ENCODE measurements at regions not wholly inside any gene's neighbourhood (a gene's known extent, or its start where the extent isn't known, plus 50 kb on each side); places are given as distances from the start of the nearest gene placed in this dataset.
A peak's percentile ranks its signal among the peaks of the same experiment; 100 is the strongest.

DNA sequence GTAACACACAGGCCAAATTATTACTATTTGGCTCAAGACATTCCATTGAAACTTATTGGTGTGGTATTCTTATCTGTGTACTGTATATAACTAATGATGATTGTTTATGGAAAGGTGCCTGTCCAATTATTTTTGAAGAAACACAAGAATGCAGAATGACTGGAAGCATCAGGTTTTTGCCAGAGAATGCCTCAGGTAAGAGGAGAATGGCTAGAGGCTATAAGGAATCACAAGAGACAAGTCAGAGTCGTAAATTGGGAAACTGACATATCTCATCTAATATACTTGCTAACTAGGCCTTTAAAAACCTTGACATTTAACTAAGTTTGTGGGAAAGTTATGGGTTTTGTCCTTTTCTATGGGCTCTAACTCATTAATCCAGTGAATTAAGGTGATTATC, 69.3 kb upstream of the TTC29 start:
- H3K9me3 ChIP-seq, result no peaks in the 10 kb centered on the region
- H3K4me3 ChIP-seq (ENCODE audit: control insufficient read depth in 1 of 2, extremely low read depth in 1 of 2, low read length in 1 of 2), result no peak overlapping the region
- Mint-ChIP-seq H3K4me1 (no peaks in the 10 kb centered on the region), H3K9me3 (no peaks in the 10 kb centered on the region), H3K4me3 (no peak overlapping the region), H3K27ac (no peak overlapping the region), H3K36me3 (no peaks in the 10 kb centered on the region), H3K27me3 (peaks cover 7 to 8% of the 10 kb centered on the region in 2 donors)
- no peaks in the 10 kb centered on the region for H3K36me3 ChIP-seq (ENCODE audit: control insufficient read depth in 2 of 2, extremely low read depth in 1 of 2, insufficient read depth in 1 of 2, low read length in 1 of 2)
- no peak overlapping the region for H3K27ac ChIP-seq (ENCODE audit: low read length)
- CTCF ChIA-PET, result interaction anchor here in 1 of 2 donors (2.1 kb wide), 1 partner anchor 82 kb away, joined by 7 read pairs; no protein-coding TSS in a partner anchor
- no CpG with 5 or more reads among the region's 1 CpG for WGBS (ENCODE audit: insufficient coverage)
- ATAC-seq (replicated peaks in 1 of 4), result no peak
- H3K4me1 ChIP-seq (ENCODE audit: control insufficient read depth in 1 of 2, extremely low read depth in 1 of 2, insufficient read depth in 2 of 2, low read length in 2 of 2), result no peaks in the 10 kb centered on the region
- POLR2A ChIA-PET, result no interaction called here
- no peak for DNase-seq
- H3K27me3 ChIP-seq (replicated peaks in 1 of 2; ENCODE audit: control insufficient read depth in 2 of 2, extremely low read depth in 1 of 2, insufficient read depth in 2 of 2, low read length in 1 of 2), result no peaks in the 10 kb centered on the region

DNA sequence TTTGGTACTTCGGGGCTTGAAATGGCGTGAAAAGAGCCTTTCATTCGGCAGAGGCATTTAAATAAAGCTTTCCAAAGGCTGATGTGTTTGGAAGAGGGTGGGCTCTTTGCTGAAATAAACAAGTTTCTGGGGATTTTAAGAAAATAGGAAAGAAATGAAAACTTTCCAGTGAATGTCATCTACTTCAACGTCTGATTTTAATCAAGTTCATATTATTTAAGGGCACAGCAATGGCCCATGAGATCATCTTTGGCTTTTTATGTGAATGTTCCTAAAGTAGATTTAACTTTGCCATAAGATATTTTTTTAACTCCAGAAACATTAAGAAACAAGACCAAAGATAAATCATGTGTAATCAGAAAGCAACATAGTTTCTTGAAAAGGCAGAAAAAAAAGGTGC, 69.8 kb upstream of the TTC29 start:
- peaks cover 7 to 8% of the 10 kb centered on the region in 2 donors for H3K27me3 Mint-ChIP-seq
- DNase-seq (no peak), ATAC-seq (replicated peaks in 1 of 4) (no peak)
- CTCF ChIA-PET, result interaction anchor here in 1 of 2 donors (1.0 to 2.1 kb wide), 2 partner anchors 82 to 87 kb away, joined by 4 to 7 read pairs; no protein-coding TSS in a partner anchor
- H3K36me3 Mint-ChIP-seq, result no peaks in the 10 kb centered on the region
- H3K9me3 Mint-ChIP-seq, result no peaks in the 10 kb centered on the region
- H3K27ac Mint-ChIP-seq, result no peak overlapping the region
- H3K4me1 Mint-ChIP-seq, result no peaks in the 10 kb centered on the region
- POLR2A ChIA-PET, result no interaction called here
- Histone ChIP-seq H3K4me1 (ENCODE audit: control insufficient read depth in 1 of 2, extremely low read depth in 1 of 2, insufficient read depth in 2 of 2, low read length in 2 of 2) (no peaks in the 10 kb centered on the region), H3K36me3 (ENCODE audit: control insufficient read depth in 2 of 2, extremely low read depth in 1 of 2, insufficient read depth in 1 of 2, low read length in 1 of 2) (no peaks in the 10 kb centered on the region), H3K4me3 (ENCODE audit: control insufficient read depth in 1 of 2, extremely low read depth in 1 of 2, low read length in 1 of 2) (no peak overlapping the region), H3K27ac (ENCODE audit: low read length) (no peak overlapping the region), H3K27me3 (replicated peaks in 1 of 2; ENCODE audit: control insufficient read depth in 2 of 2, extremely low read depth in 1 of 2, insufficient read depth in 2 of 2, low read length in 1 of 2) (no peaks in the 10 kb centered on the region), H3K9me3 (no peaks in the 10 kb centered on the region)
- no peak overlapping the region for H3K4me3 Mint-ChIP-seq
- WGBS (ENCODE audit: insufficient coverage), result 93% methylated on average over 3 of the region's 4 CpGs

GRCh38 chr4:147017081-147017480, 71.4 kb upstream of the TTC29 start:
- DNase-seq (no peak), ATAC-seq (replicated peaks in 1 of 4) (no peak)
- 86% methylated on average over 5 of the region's 5 CpGs for WGBS (ENCODE audit: insufficient coverage)
- Histone ChIP-seq H3K4me1 (ENCODE audit: control insufficient read depth in 1 of 2, extremely low read depth in 1 of 2, insufficient read depth in 2 of 2, low read length in 2 of 2) (no peaks in the 10 kb centered on the region), H3K27ac (ENCODE audit: low read length) (no peak overlapping the region), H3K27me3 (replicated peaks in 1 of 2; ENCODE audit: control insufficient read depth in 2 of 2, extremely low read depth in 1 of 2, insufficient read depth in 2 of 2, low read length in 1 of 2) (no peaks in the 10 kb centered on the region), H3K36me3 (ENCODE audit: control insufficient read depth in 2 of 2, extremely low read depth in 1 of 2, insufficient read depth in 1 of 2, low read length in 1 of 2) (no peaks in the 10 kb centered on the region), H3K4me3 (ENCODE audit: control insufficient read depth in 1 of 2, extremely low read depth in 1 of 2, low read length in 1 of 2) (no peak overlapping the region), H3K9me3 (no peaks in the 10 kb centered on the region)
- no peaks in the 10 kb centered on the region for H3K36me3 Mint-ChIP-seq
- ChIA-PET CTCF (interaction anchor here (0.6 to 5.2 kb wide), 8 partner anchors 80 to 862 kb away, joined by 3 to 34 read pairs (median 6); no protein-coding TSS in a partner anchor), POLR2A (no interaction called here)
- H3K9me3 Mint-ChIP-seq, result no peaks in the 10 kb centered on the region
- no peaks in the 10 kb centered on the region for H3K4me1 Mint-ChIP-seq
- H3K4me3 Mint-ChIP-seq, result no peak overlapping the region
- H3K27me3 Mint-ChIP-seq, result peaks cover 7 to 8% of the 10 kb centered on the region in 2 donors
- H3K27ac Mint-ChIP-seq, result no peak overlapping the region

DNA sequence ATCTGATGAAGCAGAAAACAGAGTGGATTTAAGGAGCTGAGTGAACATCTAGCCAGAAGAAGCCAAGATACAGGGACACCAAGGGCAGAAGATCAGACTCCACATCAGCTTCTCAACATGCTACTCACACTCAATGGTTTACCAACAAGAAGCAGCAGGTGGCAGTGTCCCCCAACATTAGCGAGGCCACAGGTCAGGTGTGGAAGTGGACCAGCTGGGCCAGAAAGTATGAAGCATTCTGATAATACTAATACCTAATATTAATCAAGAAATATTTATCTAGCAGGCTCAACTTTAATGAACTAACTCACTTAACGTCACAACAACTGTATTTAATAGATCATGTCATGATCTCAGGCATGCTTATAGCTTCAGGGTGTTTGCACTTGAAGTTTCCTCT, 73.4 kb upstream of the TTC29 start:
- H3K4me1 Mint-ChIP-seq, result no peaks in the 10 kb centered on the region
- POLR2A ChIA-PET, result no interaction called here
- Histone ChIP-seq H3K27ac (ENCODE audit: low read length) (no peak overlapping the region), H3K27me3 (replicated peaks in 1 of 2; ENCODE audit: control insufficient read depth in 2 of 2, extremely low read depth in 1 of 2, insufficient read depth in 2 of 2, low read length in 1 of 2) (no peaks in the 10 kb centered on the region), H3K4me1 (ENCODE audit: control insufficient read depth in 1 of 2, extremely low read depth in 1 of 2, insufficient read depth in 2 of 2, low read length in 2 of 2) (no peaks in the 10 kb centered on the region), H3K4me3 (ENCODE audit: control insufficient read depth in 1 of 2, extremely low read depth in 1 of 2, low read length in 1 of 2) (no peak overlapping the region), H3K36me3 (ENCODE audit: control insufficient read depth in 2 of 2, extremely low read depth in 1 of 2, insufficient read depth in 1 of 2, low read length in 1 of 2) (no peaks in the 10 kb centered on the region), H3K9me3 (no peaks in the 10 kb centered on the region)
- no peaks in the 10 kb centered on the region for H3K36me3 Mint-ChIP-seq
- CTCF ChIA-PET, result interaction anchor here (0.6 to 5.2 kb wide), 8 partner anchors 8 to 848 kb away, joined by 3 to 56 read pairs (median 4); no protein-coding TSS in a partner anchor
- DNase-seq, result peak in 29 of 35 experiments; percentile 6 to 64 (median 28)
- H3K27ac Mint-ChIP-seq, result no peak overlapping the region
- peaks cover 7 to 8% of the 10 kb centered on the region in 2 donors for H3K27me3 Mint-ChIP-seq
- ATAC-seq (replicated peaks in 1 of 4), result no peak
- WGBS (ENCODE audit: insufficient coverage), result 75% methylated on average over 1 of the region's 2 CpGs
- no peak overlapping the region for H3K4me3 Mint-ChIP-seq
- no peaks in the 10 kb centered on the region for H3K9me3 Mint-ChIP-seq

- Histone ChIP-seq H3K4me3 (ENCODE audit: control insufficient read depth in 1 of 2, extremely low read depth in 1 of 2, low read length in 1 of 2) (no peak overlapping the region), H3K36me3 (ENCODE audit: control insufficient read depth in 2 of 2, extremely low read depth in 1 of 2, insufficient read depth in 1 of 2, low read length in 1 of 2) (no peaks in the 10 kb centered on the region), H3K27ac (ENCODE audit: low read length) (no peak overlapping the region), H3K4me1 (ENCODE audit: control insufficient read depth in 1 of 2, extremely low read depth in 1 of 2, insufficient read depth in 2 of 2, low read length in 2 of 2) (no peaks in the 10 kb centered on the region), H3K27me3 (replicated peaks in 1 of 2; ENCODE audit: control insufficient read depth in 2 of 2, extremely low read depth in 1 of 2, insufficient read depth in 2 of 2, low read length in 1 of 2) (no peaks in the 10 kb centered on the region), H3K9me3 (no peaks in the 10 kb centered on the region)
- no peak overlapping the region for H3K4me3 Mint-ChIP-seq
- ATAC-seq (replicated peaks in 1 of 4) (no peak), DNase-seq (no peak)
- no peaks in the 10 kb centered on the region for H3K4me1 Mint-ChIP-seq
- ChIA-PET CTCF (interaction anchor here (1.4 to 5.2 kb wide), 4 partner anchors 9 to 570 kb away, joined by 3 to 56 read pairs (median 19); no protein-coding TSS in a partner anchor), POLR2A (no interaction called here)
- no peak overlapping the region for H3K27ac Mint-ChIP-seq
- H3K36me3 Mint-ChIP-seq, result no peaks in the 10 kb centered on the region
- WGBS (ENCODE audit: insufficient coverage), result no CpG with 5 or more reads among the region's 4 CpGs
- no peaks in the 10 kb centered on the region for H3K9me3 Mint-ChIP-seq
- peaks cover 0 to 6% of the 10 kb centered on the region in 2 donors for H3K27me3 Mint-ChIP-seq
These were observed 74.8 kb upstream of the TTC29 start for GRCh38 chr4:147020456-147020855.

GRCh38 chr4:147025042-147025441, 79.4 kb upstream of the TTC29 start:
- no peaks in the 10 kb centered on the region for H3K4me1 Mint-ChIP-seq
- no peaks in the 10 kb centered on the region for H3K27me3 ChIP-seq (replicated peaks in 1 of 2; ENCODE audit: control insufficient read depth in 2 of 2, extremely low read depth in 1 of 2, insufficient read depth in 2 of 2, low read length in 1 of 2)
- CTCF ChIA-PET, result no interaction called here
- no peaks in the 10 kb centered on the region for H3K27me3 Mint-ChIP-seq
- no peaks in the 10 kb centered on the region for H3K9me3 Mint-ChIP-seq
- H3K36me3 Mint-ChIP-seq, result no peaks in the 10 kb centered on the region
- WGBS (ENCODE audit: insufficient coverage), result no CpG with 5 or more reads among the region's 2 CpGs
- H3K4me1 ChIP-seq (ENCODE audit: control insufficient read depth in 1 of 2, extremely low read depth in 1 of 2, insufficient read depth in 2 of 2, low read length in 2 of 2), result no peaks in the 10 kb centered on the region
- no peak for ATAC-seq (replicated peaks in 1 of 4)
- no peaks in the 10 kb centered on the region for H3K9me3 ChIP-seq
- no peak overlapping the region for H3K4me3 Mint-ChIP-seq
- POLR2A ChIA-PET, result no interaction called here
- H3K4me3 ChIP-seq (ENCODE audit: control insufficient read depth in 1 of 2, extremely low read depth in 1 of 2, low read length in 1 of 2), result no peak overlapping the region
- DNase-seq, result no peak
- no peaks in the 10 kb centered on the region for H3K36me3 ChIP-seq (ENCODE audit: control insufficient read depth in 2 of 2, extremely low read depth in 1 of 2, insufficient read depth in 1 of 2, low read length in 1 of 2)
- no peak overlapping the region for H3K27ac ChIP-seq (ENCODE audit: low read length)
- H3K27ac Mint-ChIP-seq, result no peak overlapping the region

- no peak overlapping the region for H3K27ac Mint-ChIP-seq
- Histone ChIP-seq H3K27me3 (replicated peaks in 1 of 2; ENCODE audit: control insufficient read depth in 2 of 2, extremely low read depth in 1 of 2, insufficient read depth in 2 of 2, low read length in 1 of 2) (no peaks in the 10 kb centered on the region), H3K27ac (ENCODE audit: low read length) (no peak overlapping the region), H3K4me1 (ENCODE audit: control insufficient read depth in 1 of 2, extremely low read depth in 1 of 2, insufficient read depth in 2 of 2, low read length in 2 of 2) (no peaks in the 10 kb centered on the region), H3K9me3 (no peaks in the 10 kb centered on the region), H3K36me3 (ENCODE audit: control insufficient read depth in 2 of 2, extremely low read depth in 1 of 2, insufficient read depth in 1 of 2, low read length in 1 of 2) (no peaks in the 10 kb centered on the region), H3K4me3 (ENCODE audit: control insufficient read depth in 1 of 2, extremely low read depth in 1 of 2, low read length in 1 of 2) (no peak overlapping the region)
- peaks cover 0 to 1% of the 10 kb centered on the region in 2 donors for H3K27me3 Mint-ChIP-seq
- DNase-seq (no peak), ATAC-seq (replicated peaks in 1 of 4) (no peak)
- POLR2A ChIA-PET, result no interaction called here
- H3K36me3 Mint-ChIP-seq, result no peaks in the 10 kb centered on the region
- CTCF ChIA-PET, result interaction anchor here in 1 of 2 donors (0.6 kb wide), 1 partner anchor 1275 kb away, joined by 8 read pairs; no protein-coding TSS in a partner anchor
- H3K4me3 Mint-ChIP-seq, result no peak overlapping the region
- no peaks in the 10 kb centered on the region for H3K9me3 Mint-ChIP-seq
- no peaks in the 10 kb centered on the region for H3K4me1 Mint-ChIP-seq
These were observed 83.6 kb upstream of the TTC29 start for GRCh38 chr4:147029296-147029695.
